ENCODE measurements at regions not wholly inside any gene's neighbourhood (a gene's known extent, or its start where the extent isn't known, plus 50 kb on each side); places are given as distances from the start of the nearest gene placed in this dataset.

DNA sequence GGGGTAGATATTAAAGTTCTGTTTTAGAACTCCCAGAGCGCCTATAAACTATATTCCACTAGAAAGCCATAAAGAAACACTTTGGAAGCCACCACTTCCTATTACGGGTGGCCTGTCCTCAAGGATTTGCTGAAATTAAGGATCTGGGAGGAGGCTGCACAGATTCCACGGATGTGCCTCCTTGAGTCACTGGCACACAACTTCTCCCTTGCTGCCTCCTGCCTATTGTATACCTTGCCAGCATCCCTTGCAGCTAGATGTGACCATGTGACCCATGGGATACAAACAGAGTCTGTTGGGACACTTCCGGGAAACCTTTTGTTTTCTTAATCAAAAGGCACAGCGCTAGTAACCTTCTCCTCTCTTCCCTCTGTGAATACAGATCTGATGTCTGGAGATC lies 263.0 kb downstream of the C16orf95 start:
- WGBS, 4 donors, result 87 to 91% (median 89%) methylated on average over 5 of the region's 5 CpGs
- H3K27ac ChIP-seq, result no peak overlapping the region
- intact Hi-C loops (cut with DNase I), result loop anchor here in 2 of 10 donors (10.0 kb wide), 2 partner anchors 219 to 289 kb away; no protein-coding TSS in a partner anchor
- TF ChIP-seq, protein P1, sequence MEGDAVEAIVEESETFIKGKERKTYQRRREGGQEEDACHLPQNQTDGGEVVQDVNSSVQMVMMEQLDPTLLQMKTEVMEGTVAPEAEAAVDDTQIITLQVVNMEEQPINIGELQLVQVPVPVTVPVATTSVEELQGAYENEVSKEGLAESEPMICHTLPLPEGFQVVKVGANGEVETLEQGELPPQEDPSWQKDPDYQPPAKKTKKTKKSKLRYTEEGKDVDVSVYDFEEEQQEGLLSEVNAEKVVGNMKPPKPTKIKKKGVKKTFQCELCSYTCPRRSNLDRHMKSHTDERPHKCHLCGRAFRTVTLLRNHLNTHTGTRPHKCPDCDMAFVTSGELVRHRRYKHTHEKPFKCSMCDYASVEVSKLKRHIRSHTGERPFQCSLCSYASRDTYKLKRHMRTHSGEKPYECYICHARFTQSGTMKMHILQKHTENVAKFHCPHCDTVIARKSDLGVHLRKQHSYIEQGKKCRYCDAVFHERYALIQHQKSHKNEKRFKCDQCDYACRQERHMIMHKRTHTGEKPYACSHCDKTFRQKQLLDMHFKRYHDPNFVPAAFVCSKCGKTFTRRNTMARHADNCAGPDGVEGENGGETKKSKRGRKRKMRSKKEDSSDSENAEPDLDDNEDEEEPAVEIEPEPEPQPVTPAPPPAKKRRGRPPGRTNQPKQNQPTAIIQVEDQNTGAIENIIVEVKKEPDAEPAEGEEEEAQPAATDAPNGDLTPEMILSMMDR (IDR thresholded peaks at IDR 0.05), result no peak
- TF ChIP-seq POLR2A (IDR thresholded peaks at IDR 0.05), result no peak
- peaks cover 0 to 12% (median 0%) of the 10 kb centered on the region in 9 donors for H3K27me3 ChIP-seq
- no peak overlapping the region for H3K4me3 ChIP-seq
- ATAC-seq, result no peak
- DNase-seq, result no peak
- peaks cover 0 to 10% (median 3%) of the 10 kb centered on the region in 12 donors for H3K9me3 ChIP-seq
- no peaks in the 10 kb centered on the region for H3K4me1 ChIP-seq
- H3K36me3 ChIP-seq, result no peaks in the 10 kb centered on the region

- WGBS, 4 donors, result 79 to 84% (median 79%) methylated on average over 4 of the region's 4 CpGs
- TF ChIP-seq, protein P1 (IDR thresholded peaks at IDR 0.05), result no peak
- TF ChIP-seq POLR2A (IDR thresholded peaks at IDR 0.05), result no peak
- Histone ChIP-seq H3K36me3 (no peaks in the 10 kb centered on the region), H3K27ac (no peak overlapping the region), H3K4me3 (no peak overlapping the region), H3K4me1 (no peaks in the 10 kb centered on the region), H3K9me3 (peaks cover 0 to 10% (median 3%) of the 10 kb centered on the region in 12 donors), H3K27me3 (peaks cover 0 to 12% (median 0%) of the 10 kb centered on the region in 9 donors)
- intact Hi-C loops (cut with DNase I), result loop anchor here in 4 of 10 donors (5.0 to 10.0 kb wide), 4 partner anchors 220 to 483 kb away; partner anchors contain the start of gene FOXL1 (in 1 of the 4)
- ATAC-seq, result no peak
- no peak for DNase-seq
Observed at GRCh38 chr16:87054856-87055255, 262.3 kb downstream of the C16orf95 start.

DNA sequence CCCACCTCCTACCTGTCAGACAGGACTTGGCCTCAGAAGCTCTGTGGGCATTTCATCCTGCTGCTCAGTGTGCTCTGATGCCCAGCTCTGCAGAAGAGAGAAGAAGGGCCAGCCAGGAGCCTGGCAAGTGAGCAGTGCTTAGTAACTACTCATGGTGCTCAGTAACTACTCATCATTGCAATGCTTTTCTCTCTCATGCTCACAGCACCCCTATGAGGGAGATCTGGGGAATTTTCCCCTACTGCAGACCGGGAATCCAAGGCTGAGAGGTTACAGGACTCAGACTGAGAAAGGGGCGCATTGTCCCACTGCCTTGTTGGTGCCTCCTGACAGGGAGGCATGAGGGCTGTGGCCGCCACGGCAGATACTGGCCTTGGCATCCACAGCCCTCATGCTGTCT lies 261.1 kb downstream of the C16orf95 start:
- WGBS, 4 donors, result 68 to 81% (median 75%) methylated on average over 3 to 4 of the region's 4 CpGs
- no peak overlapping the region for H3K27ac ChIP-seq
- H3K36me3 ChIP-seq, result no peaks in the 10 kb centered on the region
- DNase-seq (no peak), ATAC-seq (peak; percentile 18 to 59 (median 38))
- H3K9me3 ChIP-seq, result peaks cover 0 to 10% (median 3%) of the 10 kb centered on the region in 12 donors
- H3K27me3 ChIP-seq, result peaks cover 0 to 12% (median 0%) of the 10 kb centered on the region in 9 donors
- TF ChIP-seq, protein P1 (IDR thresholded peaks at IDR 0.05), result peak in 7 of 12 donors; percentile 10 to 42 (median 25)
- no peak for TF ChIP-seq POLR2A (IDR thresholded peaks at IDR 0.05)
- H3K4me1 ChIP-seq, result peaks cover 0 to 3% (median 0%) of the 10 kb centered on the region in 12 donors
- intact Hi-C loops (cut with DNase I), result loop anchor here in 4 of 10 donors (5.0 to 10.0 kb wide), 4 partner anchors 221 to 484 kb away; partner anchors contain the start of gene FOXL1 (in 1 of the 4)
- H3K4me3 ChIP-seq, result no peak overlapping the region

DNA sequence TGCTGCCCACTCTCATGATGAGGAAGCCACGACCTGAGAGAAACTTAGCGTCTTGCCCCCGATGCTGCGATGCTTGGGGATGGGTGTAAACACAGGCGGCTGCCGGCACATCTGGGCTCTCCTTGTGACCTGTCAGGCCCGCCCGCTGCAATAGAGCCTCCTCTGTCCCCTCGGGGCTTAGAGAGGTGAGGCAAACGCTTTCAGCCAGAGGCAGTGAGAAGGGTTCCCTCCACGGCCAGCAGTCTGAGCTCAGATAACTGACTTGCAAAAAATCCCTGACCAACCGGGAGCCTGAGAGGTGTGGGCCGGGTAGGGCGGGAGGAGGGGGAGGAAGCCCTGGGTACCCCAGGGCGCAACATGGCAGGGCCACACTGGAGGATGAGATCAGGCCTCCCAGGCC lies 260.6 kb downstream of the C16orf95 start:
- peaks cover 0 to 3% (median 0%) of the 10 kb centered on the region in 12 donors for H3K4me1 ChIP-seq
- TF ChIP-seq, protein P1 (IDR thresholded peaks at IDR 0.05), result no peak
- TF ChIP-seq POLR2A (IDR thresholded peaks at IDR 0.05), result no peak
- no peak overlapping the region for H3K27ac ChIP-seq
- ATAC-seq, result no peak
- H3K4me3 ChIP-seq, result no peak overlapping the region
- H3K36me3 ChIP-seq, result no peaks in the 10 kb centered on the region
- H3K27me3 ChIP-seq, result peaks cover 0 to 12% (median 0%) of the 10 kb centered on the region in 9 donors
- WGBS, 4 donors, result 81 to 92% (median 85%) methylated on average over 8 to 15 of the region's 15 CpGs
- DNase-seq, result no peak
- intact Hi-C loops (cut with DNase I), result loop anchor here in 4 of 10 donors (5.0 to 10.0 kb wide), 4 partner anchors 222 to 484 kb away; partner anchors contain the start of gene FOXL1 (in 1 of the 4)
- H3K9me3 ChIP-seq, result peaks cover 0 to 10% (median 3%) of the 10 kb centered on the region in 12 donors

Measured in heart left ventricle (tissue), 16 donors.